PC-3 (cell line): ENCODE measurements at regions not wholly inside any gene's neighbourhood (a gene's known extent, or its start where the extent isn't known, plus 50 kb on each side); places are given as distances from the start of the nearest gene placed in this dataset.

Experiments
- EZH2phosphoT487 ChIP-seq: fragments of 300-600 bp; sonication (generic); IDR thresholded peaks from 2 replicates; pipeline ENCODE4 v1.6.1; 2018; ENCODE audit warnings: mild to moderate bottlenecking, antibody characterized with exemption, low read length, borderline replicate concordance
- TF ChIP-seq, protein P1 (sequence below): fragments of 300-600 bp; sonication (generic); conservative IDR thresholded peaks from 2 replicates; pipeline ENCODE4 v1.5.1; 2017; ENCODE audit warnings: antibody characterized with exemption, low read depth, mild to moderate bottlenecking, low read length

DNA sequence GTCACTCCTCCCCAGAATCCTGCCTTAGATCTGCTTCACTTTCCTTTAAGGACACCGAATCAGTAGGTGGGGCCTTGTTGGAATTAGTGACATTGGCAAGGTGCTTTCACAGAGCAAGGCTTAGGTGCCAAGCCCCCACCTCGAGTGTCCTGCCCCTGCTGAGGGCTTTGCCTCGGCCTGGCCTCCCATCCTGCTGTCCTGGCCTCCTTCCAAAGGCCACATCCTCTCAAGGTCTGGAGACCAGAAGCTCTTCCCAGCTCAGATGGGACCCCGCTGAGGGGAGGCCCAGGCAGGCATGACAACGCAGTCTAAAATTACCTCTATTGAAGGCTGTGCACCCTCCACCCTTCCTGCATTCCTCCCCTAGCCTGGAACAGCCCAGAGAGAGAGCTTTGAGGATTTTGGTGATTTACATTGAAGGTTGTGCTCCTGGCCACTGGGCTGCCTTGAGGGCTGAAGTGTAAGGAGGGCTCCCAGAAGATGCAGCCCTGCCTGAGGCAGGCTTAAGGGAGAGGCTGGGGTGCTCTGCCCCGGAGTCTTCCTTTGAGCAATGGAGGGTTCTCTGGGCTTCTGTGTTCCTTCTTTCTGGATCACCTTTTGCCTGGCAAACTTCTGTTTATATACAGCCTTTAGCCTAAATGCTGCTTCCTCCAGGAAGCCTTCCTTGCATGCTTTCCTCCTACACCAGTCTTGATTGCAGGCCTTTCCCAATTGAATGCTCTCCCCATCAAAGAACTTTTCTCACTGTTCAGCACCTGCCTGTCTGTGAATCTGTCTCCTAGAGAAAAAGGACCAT, 154.4 kb downstream of the DDX1 start:
- TF ChIP-seq, protein P1, sequence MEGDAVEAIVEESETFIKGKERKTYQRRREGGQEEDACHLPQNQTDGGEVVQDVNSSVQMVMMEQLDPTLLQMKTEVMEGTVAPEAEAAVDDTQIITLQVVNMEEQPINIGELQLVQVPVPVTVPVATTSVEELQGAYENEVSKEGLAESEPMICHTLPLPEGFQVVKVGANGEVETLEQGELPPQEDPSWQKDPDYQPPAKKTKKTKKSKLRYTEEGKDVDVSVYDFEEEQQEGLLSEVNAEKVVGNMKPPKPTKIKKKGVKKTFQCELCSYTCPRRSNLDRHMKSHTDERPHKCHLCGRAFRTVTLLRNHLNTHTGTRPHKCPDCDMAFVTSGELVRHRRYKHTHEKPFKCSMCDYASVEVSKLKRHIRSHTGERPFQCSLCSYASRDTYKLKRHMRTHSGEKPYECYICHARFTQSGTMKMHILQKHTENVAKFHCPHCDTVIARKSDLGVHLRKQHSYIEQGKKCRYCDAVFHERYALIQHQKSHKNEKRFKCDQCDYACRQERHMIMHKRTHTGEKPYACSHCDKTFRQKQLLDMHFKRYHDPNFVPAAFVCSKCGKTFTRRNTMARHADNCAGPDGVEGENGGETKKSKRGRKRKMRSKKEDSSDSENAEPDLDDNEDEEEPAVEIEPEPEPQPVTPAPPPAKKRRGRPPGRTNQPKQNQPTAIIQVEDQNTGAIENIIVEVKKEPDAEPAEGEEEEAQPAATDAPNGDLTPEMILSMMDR: no peak
- TF ChIP-seq EZH2phosphoT487: no peak
